HepG2 (cell line): ENCODE measurements at regions not wholly inside any gene's neighbourhood (a gene's known extent, or its start where the extent isn't known, plus 50 kb on each side); places are given as distances from the start of the nearest gene placed in this dataset.

Experiments
- ATAC-seq: fragments of 200-7000 bp; cut with Tn5 transposase; 3 replicates; pipeline ENCODE4 v1.9.1; 2020; ENCODE audit warnings: mild to moderate bottlenecking, moderate library complexity
- BruUV-seq: library from RNA; stranded (reverse); fragments of 400-500 nt; replicated peaks from 2 replicates; lab custom pipeline; 2021; lab: Mats Ljungman, UMichigan
- CTCF ChIA-PET: fragments of 300-600 bp; formaldehyde crosslinking; extraction: SDS; loops from one replicate; lab custom pipeline; 2021; ENCODE audit warnings: low total read pairs, inconsistent platforms, low intra/inter-chr PET ratio; lab: Yijun Ruan, JAX
- POLR2A ChIA-PET: fragments of 350-600 bp; sonication (Branson Sonifier 250); formaldehyde crosslinking; loops from one replicate; lab custom pipeline; 2020; ENCODE audit warnings: antibody characterized with exemption, inconsistent platforms; lab: Yijun Ruan, JAX
- DNase-seq: peaks from one replicate; pipeline ENCODE4 v3.0.0-alpha.2; 2015; ENCODE audit warnings: low spot score
- FAIRE-seq: peaks from 3 replicates; lab custom pipeline; 2011; peaks lifted over from hg19 to GRCh38; lab: Jason Lieb, UNC
- H2AFZ ChIP-seq: one replicate; pipeline ENCODE4 v1.6.1; 2011; ENCODE audit warnings: low read length, inconsistent platforms
- H3K27ac ChIP-seq: fragments of 300-600 bp; 3 replicates; pipeline ENCODE4 v1.8.0; 2011; ENCODE audit warnings: mixed run types, mild to moderate bottlenecking, mixed read lengths, low read length, inconsistent platforms; ENCODE audit not compliant: insufficient read depth; ENCODE audit errors: extremely low read length
- H3K27me3 ChIP-seq, 2 experiments: fragments of 200-600 bp in 1 of 2; 2 replicates in 1 of 2; 3 replicates in 1 of 2; pipeline versions ENCODE4 v1.6.0 to v1.8.0; 2011; ENCODE audit warnings: low read length in 2 of 2, mild to moderate bottlenecking in 2 of 2, moderate library complexity in 2 of 2, inconsistent platforms in 1 of 2; ENCODE audit not compliant: insufficient read depth in 2 of 2, control insufficient read depth in 1 of 2
- H3K36me3 ChIP-seq, 2 experiments: fragments of 200-600 bp in 1 of 2; replicated peaks in 1 of 2; 2 replicates in 1 of 2; 3 replicates in 1 of 2; pipeline versions ENCODE4 v1.5.1 to v1.8.0; 2011; ENCODE audit warnings: low read length in 2 of 2, inconsistent platforms in 1 of 2; ENCODE audit not compliant: insufficient read depth in 2 of 2, control insufficient read depth in 1 of 2
- H3K4me1 ChIP-seq: 2 replicates; pipeline ENCODE4 v1.5.1; 2012; ENCODE audit warnings: low read length, inconsistent platforms; ENCODE audit not compliant: insufficient read depth
- H3K4me2 ChIP-seq: 2 replicates; pipeline ENCODE4 v1.6.0; 2011; ENCODE audit warnings: low read depth, low read length, inconsistent platforms
- H3K4me3 ChIP-seq, 3 experiments: fragments of 200-600 bp in 1 of 3; sonication (generic), shearing (Covaris generic) in 1 of 3; replicated peaks in 1 of 3; 2 replicates each; pipeline ENCODE4 v1.5.1; 2011 to 2016; ENCODE audit warnings: low read length in 3 of 3, inconsistent platforms in 2 of 3, low read depth in 2 of 3, mild to moderate bottlenecking in 2 of 3, control low read depth in 1 of 3, mixed read lengths in 1 of 3; ENCODE audit not compliant: insufficient read depth in 1 of 3
- H3K79me2 ChIP-seq: one replicate; pipeline ENCODE4 v1.6.1; 2011; ENCODE audit warnings: low read length, inconsistent platforms; ENCODE audit not compliant: insufficient read depth
- H3K9ac ChIP-seq: 2 replicates; pipeline ENCODE4 v1.6.0; 2011; ENCODE audit warnings: mild to moderate bottlenecking, low read depth, low read length, inconsistent platforms; ENCODE audit not compliant: insufficient read depth
- H3K9me3 ChIP-seq: 2 replicates; pipeline ENCODE4 v1.5.1; 2012; ENCODE audit warnings: mild to moderate bottlenecking, low read length
- H4K20me1 ChIP-seq: 2 replicates; pipeline ENCODE4 v1.6.0; 2011; ENCODE audit warnings: inconsistent platforms, mild to moderate bottlenecking, low read length, moderate library complexity; ENCODE audit not compliant: insufficient read depth
- AKAP8 ChIP-seq: sonication (generic); formaldehyde crosslinking; IDR thresholded peaks from 2 replicates; pipeline ENCODE4 v1.5.1; 2020; ENCODE audit warnings: mild to moderate bottlenecking, missing genetic modification reagents
- FOXA1 ChIP-seq, 2 experiments: fragments of 450-650 bp in 1 of 2; sonication (generic) in 1 of 2; formaldehyde crosslinking in 1 of 2; IDR thresholded peaks; 2 replicates each; pipeline versions ENCODE4 v1.4.0 to v1.6.1; 2016 to 2020; ENCODE audit warnings: missing genetic modification reagents in 1 of 2
- GATAD2A ChIP-seq: IDR thresholded peaks from 2 replicates; pipeline ENCODE4 v1.6.1; 2016
- KDM5B ChIP-seq: sonication (generic); formaldehyde crosslinking; IDR thresholded peaks from 2 replicates; pipeline ENCODE4 v1.4.0; 2020; ENCODE audit warnings: missing genetic modification reagents, mild to moderate bottlenecking, borderline replicate concordance
- MIER2 ChIP-seq: IDR thresholded peaks from 2 replicates; pipeline ENCODE4 v1.6.1; 2016; ENCODE audit warnings: missing biosample characterization, missing genetic modification reagents
- SMAD1 ChIP-seq: sonication (generic); formaldehyde crosslinking; IDR thresholded peaks from 2 replicates; pipeline ENCODE4 v1.4.0; 2020; ENCODE audit warnings: missing genetic modification reagents, low read depth, mild to moderate bottlenecking, borderline replicate concordance
- TRAFD1 ChIP-seq: sonication (generic); formaldehyde crosslinking; IDR thresholded peaks from 2 replicates; pipeline ENCODE4 v1.5.1; 2020; ENCODE audit warnings: missing genetic modification reagents, mild to moderate bottlenecking, borderline replicate concordance
- ZNF124 ChIP-seq: sonication (generic); formaldehyde crosslinking; IDR thresholded peaks from 2 replicates; pipeline ENCODE4 v1.4.0; 2020; ENCODE audit warnings: missing genetic modification reagents
- ZNF143 ChIP-seq: sonication (generic); formaldehyde crosslinking; IDR thresholded peaks from 2 replicates; pipeline ENCODE4 v1.4.0; 2020; ENCODE audit warnings: missing genetic modification reagents
- ZNF572 ChIP-seq: sonication (generic); formaldehyde crosslinking; IDR thresholded peaks from 2 replicates; pipeline ENCODE4 v1.5.1; 2020; ENCODE audit warnings: mild to moderate bottlenecking, missing genetic modification reagents
- WGBS: methylation state at CpG from one replicate; pipeline ENCODE4 v1.1.6; 2017; ENCODE audit warnings: low lambda C conversion rate; 5-methylcytosine and 5-hydroxymethylcytosine counted together
- in situ Hi-C: cut with HindIII; loops from 2 replicates; pipeline ENCODE4 v1.10.0; 2017; ENCODE audit warnings: low pct_unique_long_range_greater_than_20kb; ENCODE audit not compliant: extremely low pct_ligation_motif_present
- intact Hi-C: fragments of 100-400 bp; cut with micrococcal nuclease; formaldehyde crosslinking; loops from one replicate; pipeline ENCODE4 v1.10.0; 2022; ENCODE audit not compliant: unreplicated experiment

GRCh38 chr10:111515264-111515663 is 438.4 kb downstream of the ADRA2A start:
- Histone ChIP-seq H3K27me3 (no peaks in the 10 kb centered on the region), H3K4me1 (no peaks in the 10 kb centered on the region), H3K79me2 (no peaks in the 10 kb centered on the region), H3K9me3 (no peaks in the 10 kb centered on the region), H3K36me3 (no peaks in the 10 kb centered on the region), H4K20me1 (no peaks in the 10 kb centered on the region), H3K4me3 (no peak overlapping the region), H2AFZ (no peak overlapping the region), H3K9ac (no peak overlapping the region), H3K27ac (no peak overlapping the region), H3K4me2 (no peak overlapping the region)
- ChIA-PET CTCF (no interaction called here), POLR2A (no interaction called here)
- FAIRE-seq (no peak), DNase-seq (no peak), ATAC-seq (no peak)
- TF ChIP-seq ZNF572 (CRISPR knock-in tag) (no peak), TRAFD1 (CRISPR knock-in tag) (no peak), KDM5B (CRISPR knock-in tag) (no peak), ZNF124 (CRISPR knock-in tag) (no peak)
- intact Hi-C loops (no loop called here), in situ Hi-C loops (no loop called here)
- whole genome bisulfite sequencing, result 5% methylated on average over 4 of the region's 4 CpGs
- BruUV-seq, result no TSS peak

GRCh38 chr10:111515706-111516105 is 438.9 kb downstream of the ADRA2A start:
- ChIA-PET CTCF (no interaction called here), POLR2A (no interaction called here)
- FAIRE-seq, result no peak
- ATAC-seq, result no peak
- Histone ChIP-seq H3K9me3 (no peaks in the 10 kb centered on the region), H3K27ac (no peak overlapping the region), H3K4me3 (no peak overlapping the region), H3K4me1 (no peaks in the 10 kb centered on the region), H3K9ac (no peak overlapping the region), H3K79me2 (no peaks in the 10 kb centered on the region), H3K4me2 (no peak overlapping the region), H3K36me3 (no peaks in the 10 kb centered on the region), H3K27me3 (no peaks in the 10 kb centered on the region), H2AFZ (no peak overlapping the region), H4K20me1 (no peaks in the 10 kb centered on the region)
- DNase-seq, result no peak
- in situ Hi-C loops (no loop called here), intact Hi-C loops (no loop called here)
- TF ChIP-seq GATAD2A (CRISPR knock-in tag) (no peak), FOXA1 (IDR thresholded peaks at IDR 0.05) (no peak), FOXA1 (CRISPR knock-in tag; IDR thresholded peaks at IDR 0.05) (no peak), ZNF143 (CRISPR knock-in tag) (no peak), SMAD1 (no peak), MIER2 (CRISPR knock-in tag) (no peak), AKAP8 (no peak)
- BruUV-seq, result no TSS peak
